HUES6 (cell line): ENCODE measurements at regions not wholly inside any gene's neighbourhood (a gene's known extent, or its start where the extent isn't known, plus 50 kb on each side); places are given as distances from the start of the nearest gene placed in this dataset.

Experiments used
- H3K27ac ChIP-seq: 2 replicates; pipeline ENCODE4 v1.7.0; 2013; ENCODE audit warnings: low read depth, mild to moderate bottlenecking, low read length, inconsistent platforms
- H3K27me3 ChIP-seq: 2 replicates; pipeline ENCODE4 v1.6.1; 2013; ENCODE audit warnings: low read length; ENCODE audit not compliant: control insufficient read depth, insufficient read depth
- H3K36me3 ChIP-seq: 2 replicates; pipeline ENCODE4 v1.6.1; 2013; ENCODE audit warnings: low read length; ENCODE audit not compliant: control insufficient read depth, insufficient read depth
- H3K4me1 ChIP-seq: 2 replicates; pipeline ENCODE4 v1.6.1; 2013; ENCODE audit warnings: low read length; ENCODE audit not compliant: control insufficient read depth, insufficient read depth
- H3K4me3 ChIP-seq: 2 replicates; pipeline ENCODE4 v1.5.1; 2013; ENCODE audit warnings: low read depth, low read length
- H3K9ac ChIP-seq: one replicate; pipeline ENCODE4 v1.6.1; 2013; ENCODE audit warnings: mild to moderate bottlenecking, low read length
- H3K9me3 ChIP-seq: 2 replicates; pipeline ENCODE4 v1.6.1; 2013; ENCODE audit warnings: low read depth, low read length; ENCODE audit not compliant: control insufficient read depth, insufficient read depth

GRCh38 chr11:104322696-104323095 lies 158.7 kb upstream of the PDGFD start:
- H3K36me3 ChIP-seq, result no peaks in the 10 kb centered on the region
- no peak overlapping the region for H3K9ac ChIP-seq
- no peak overlapping the region for H3K27ac ChIP-seq
- H3K9me3 ChIP-seq, result no peaks in the 10 kb centered on the region
- no peaks in the 10 kb centered on the region for H3K4me1 ChIP-seq
- H3K27me3 ChIP-seq, result no peaks in the 10 kb centered on the region
- H3K4me3 ChIP-seq, result no peak overlapping the region

GRCh38 chr11:104320956-104321355 lies 157.0 kb upstream of the PDGFD start:
- Histone ChIP-seq H3K4me3 (no peak overlapping the region), H3K36me3 (no peaks in the 10 kb centered on the region), H3K27me3 (no peaks in the 10 kb centered on the region), H3K4me1 (no peaks in the 10 kb centered on the region), H3K9me3 (no peaks in the 10 kb centered on the region), H3K9ac (no peak overlapping the region), H3K27ac (no peak overlapping the region)

- Histone ChIP-seq H3K27ac (no peak overlapping the region), H3K4me3 (no peak overlapping the region), H3K9me3 (no peaks in the 10 kb centered on the region), H3K27me3 (no peaks in the 10 kb centered on the region), H3K9ac (no peak overlapping the region), H3K36me3 (no peaks in the 10 kb centered on the region), H3K4me1 (no peaks in the 10 kb centered on the region)
These were observed 156.2 kb upstream of the PDGFD start for GRCh38 chr11:104320097-104320496.

GRCh38 chr11:104319396-104319795 lies 155.4 kb upstream of the PDGFD start:
- no peaks in the 10 kb centered on the region for H3K4me1 ChIP-seq
- H3K9ac ChIP-seq, result no peak overlapping the region
- H3K9me3 ChIP-seq, result no peaks in the 10 kb centered on the region
- H3K27me3 ChIP-seq, result no peaks in the 10 kb centered on the region
- no peak overlapping the region for H3K4me3 ChIP-seq
- H3K36me3 ChIP-seq, result no peaks in the 10 kb centered on the region
- no peak overlapping the region for H3K27ac ChIP-seq

- H3K9me3 ChIP-seq, result no peaks in the 10 kb centered on the region
- no peaks in the 10 kb centered on the region for H3K36me3 ChIP-seq
- H3K4me1 ChIP-seq, result no peaks in the 10 kb centered on the region
- H3K27ac ChIP-seq, result no peak overlapping the region
- no peak overlapping the region for H3K4me3 ChIP-seq
- no peak overlapping the region for H3K9ac ChIP-seq
- no peaks in the 10 kb centered on the region for H3K27me3 ChIP-seq
These were observed 143.0 kb upstream of the PDGFD start for GRCh38 chr11:104306862-104307474.

GRCh38 chr11:104301776-104302175 lies 137.8 kb upstream of the PDGFD start:
- H3K9ac ChIP-seq, result no peak overlapping the region
- no peaks in the 10 kb centered on the region for H3K27me3 ChIP-seq
- no peaks in the 10 kb centered on the region for H3K36me3 ChIP-seq
- H3K4me3 ChIP-seq, result no peak overlapping the region
- no peak overlapping the region for H3K27ac ChIP-seq
- H3K9me3 ChIP-seq, result no peaks in the 10 kb centered on the region
- H3K4me1 ChIP-seq, result no peaks in the 10 kb centered on the region

GRCh38 chr11:104291646-104292045 lies 127.7 kb upstream of the PDGFD start:
- Histone ChIP-seq H3K27ac (no peak overlapping the region), H3K9ac (no peak overlapping the region), H3K27me3 (no peaks in the 10 kb centered on the region), H3K4me1 (no peaks in the 10 kb centered on the region), H3K9me3 (no peaks in the 10 kb centered on the region), H3K4me3 (no peak overlapping the region), H3K36me3 (no peaks in the 10 kb centered on the region)

- no peak overlapping the region for H3K4me3 ChIP-seq
- H3K27me3 ChIP-seq, result no peaks in the 10 kb centered on the region
- H3K27ac ChIP-seq, result no peak overlapping the region
These were observed 122.2 kb upstream of the PDGFD start for GRCh38 chr11:104286129-104286528.

GRCh38 chr11:104279587-104279986 lies 115.6 kb upstream of the PDGFD start:
- no peak overlapping the region for H3K9ac ChIP-seq
- H3K9me3 ChIP-seq, result no peaks in the 10 kb centered on the region
- no peaks in the 10 kb centered on the region for H3K4me1 ChIP-seq
- no peaks in the 10 kb centered on the region for H3K27me3 ChIP-seq
- no peak overlapping the region for H3K4me3 ChIP-seq
- H3K36me3 ChIP-seq, result no peaks in the 10 kb centered on the region
- H3K27ac ChIP-seq, result no peak overlapping the region

More at GRCh38 chr11:104286129-104286528, 122.2 kb upstream of the PDGFD start:
- Histone ChIP-seq H3K9me3 (no peaks in the 10 kb centered on the region), H3K36me3 (no peaks in the 10 kb centered on the region), H3K9ac (no peak overlapping the region), H3K4me1 (no peaks in the 10 kb centered on the region)

- Histone ChIP-seq H3K27ac (no peak overlapping the region), H3K36me3 (no peaks in the 10 kb centered on the region), H3K27me3 (no peaks in the 10 kb centered on the region), H3K4me1 (no peaks in the 10 kb centered on the region), H3K9me3 (no peaks in the 10 kb centered on the region), H3K9ac (no peak overlapping the region), H3K4me3 (no peak overlapping the region)
These were observed 112.0 kb upstream of the PDGFD start for GRCh38 chr11:104275992-104276391.

- H3K4me1 ChIP-seq, result no peaks in the 10 kb centered on the region
- no peaks in the 10 kb centered on the region for H3K36me3 ChIP-seq
- no peaks in the 10 kb centered on the region for H3K27me3 ChIP-seq
- H3K9me3 ChIP-seq, result no peaks in the 10 kb centered on the region
- H3K4me3 ChIP-seq, result no peak overlapping the region
- no peak overlapping the region for H3K9ac ChIP-seq
- H3K27ac ChIP-seq, result no peak overlapping the region
These were observed 96.5 kb upstream of the PDGFD start for GRCh38 chr11:104260456-104260855.
